Hematopoietic multipotent progenitor cell treated with erythropoietin and hydrocortisone succinate and interleukin-3 and kit ligand, for 4 days (in vitro differentiated cells): ENCODE measurements at regions not wholly inside any gene's neighbourhood (a gene's known extent, or its start where the extent isn't known, plus 50 kb on each side); places are given as distances from the start of the nearest gene placed in this dataset.
A peak's percentile ranks its signal among the peaks of the same experiment; 100 is the strongest.

Experiments used
- DNase-seq: peaks from one replicate; pipeline ENCODE4 v3.0.0-alpha.2; 2015

DNA sequence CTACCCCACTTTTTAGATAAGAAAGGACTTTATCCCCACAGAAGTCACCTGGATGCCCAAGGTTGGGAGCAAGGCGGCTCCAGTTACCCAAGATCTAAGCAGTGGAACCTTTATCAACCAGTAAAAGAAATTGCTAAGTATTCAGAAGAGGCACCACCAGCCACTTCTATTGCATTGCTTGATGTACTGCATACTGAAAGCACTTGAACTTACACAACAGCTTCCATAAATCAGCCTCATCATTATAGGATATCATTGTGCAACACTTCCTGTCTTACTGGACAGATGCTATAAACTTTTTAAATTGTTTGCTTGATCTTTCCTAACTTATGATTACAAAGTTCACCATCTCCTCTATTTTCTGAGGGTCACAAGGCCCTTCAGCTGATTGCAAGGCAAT, 642.7 kb upstream of the CXADR start:
- DNase-seq, result peak; percentile 4

DNA sequence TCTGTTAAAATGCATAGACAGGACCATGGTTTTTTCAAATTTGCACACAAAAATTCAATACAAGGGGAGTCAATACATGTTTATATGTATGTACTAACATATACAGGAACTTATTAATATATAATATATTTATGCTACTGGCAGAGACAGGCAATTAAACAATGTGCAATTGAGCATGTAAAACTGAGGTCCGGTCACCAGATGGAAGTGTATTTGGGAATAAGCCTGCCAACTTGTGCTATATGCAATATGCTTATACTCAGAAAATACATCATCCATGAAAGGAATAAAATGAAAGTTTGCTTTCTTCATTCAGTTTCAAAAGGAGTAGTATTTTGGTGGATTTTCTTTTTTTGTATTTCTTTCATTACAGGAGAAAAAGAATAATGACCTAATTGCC, 640.2 kb upstream of the CXADR start:
- no peak for DNase-seq

DNA sequence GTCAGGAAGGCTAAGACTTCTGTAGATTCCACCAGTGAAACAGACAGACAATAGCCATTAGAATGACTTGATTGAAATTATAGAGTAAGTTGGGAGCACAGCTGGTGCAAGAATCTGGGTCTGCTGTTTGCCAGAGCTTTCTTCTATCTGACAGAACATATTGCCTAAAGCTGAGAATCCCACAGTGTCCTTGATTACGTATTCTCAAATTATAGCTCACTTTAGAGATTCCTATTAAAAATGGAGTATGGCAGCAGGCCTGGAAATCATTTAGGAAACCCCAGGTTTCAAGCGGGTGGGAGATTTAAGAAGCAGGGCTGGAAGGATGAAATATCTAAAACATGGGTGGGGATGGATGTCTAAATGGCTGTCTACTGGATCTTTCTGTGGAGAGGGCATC, 639.7 kb upstream of the CXADR start:
- no peak for DNase-seq

DNA sequence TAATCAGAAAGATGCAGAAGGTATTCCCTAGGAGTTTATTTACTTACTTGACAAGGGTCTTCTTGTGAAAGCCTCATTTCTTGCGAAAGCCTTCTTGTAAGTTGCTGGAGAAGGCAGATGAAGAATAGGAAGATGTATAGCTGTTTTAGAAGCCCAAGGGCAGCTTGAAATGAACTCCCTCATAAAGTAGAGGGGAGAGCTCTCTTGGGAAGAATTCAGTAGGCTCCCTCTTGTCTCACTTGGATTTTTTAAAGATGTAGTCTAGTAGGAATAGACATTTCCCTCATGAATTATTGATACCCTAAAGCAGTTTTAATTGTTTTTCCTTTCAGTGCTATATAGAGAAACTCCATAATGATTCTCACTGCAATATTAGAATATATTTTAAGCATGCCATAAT, 639.2 kb upstream of the CXADR start:
- no peak for DNase-seq

DNA sequence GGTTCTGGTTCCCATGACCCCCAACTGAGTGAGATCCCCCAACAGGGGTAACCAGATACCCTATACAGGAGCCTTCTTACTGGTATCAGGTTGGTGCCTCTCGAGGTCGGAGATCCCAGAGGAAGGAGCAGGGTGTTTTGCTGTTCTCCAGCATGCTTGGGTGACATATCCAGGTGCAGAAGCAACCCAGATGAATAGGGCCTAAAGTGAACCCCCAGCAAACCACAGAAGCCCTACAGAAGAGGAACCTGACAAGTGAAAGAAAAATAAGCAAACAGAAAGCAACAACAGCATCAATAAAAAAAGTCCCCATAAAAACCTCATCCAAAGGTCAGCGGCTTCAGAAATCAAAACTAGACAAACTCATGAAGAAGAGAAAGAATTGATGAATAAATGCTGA, 633.4 kb upstream of the CXADR start:
- DNase-seq, result no peak

DNA sequence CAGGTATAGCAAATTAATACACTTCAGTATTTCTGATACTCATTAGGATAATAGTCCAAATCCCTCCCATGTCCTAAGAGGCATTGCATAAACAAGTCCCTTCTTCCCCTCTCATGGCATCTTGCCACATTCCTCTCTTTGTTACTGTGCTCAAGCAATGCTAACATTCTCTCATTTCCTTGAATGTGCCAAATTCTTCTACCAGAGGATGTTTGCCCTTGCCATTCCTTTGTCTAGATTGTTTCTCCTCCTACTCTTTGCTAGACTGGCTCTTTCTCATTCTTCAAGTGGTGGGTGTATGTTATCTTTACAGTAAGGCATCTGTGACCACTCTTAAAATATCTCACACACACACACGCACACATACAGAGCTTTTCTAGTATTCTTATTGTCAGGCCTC, 621.0 kb upstream of the CXADR start:
- no peak for DNase-seq

DNA sequence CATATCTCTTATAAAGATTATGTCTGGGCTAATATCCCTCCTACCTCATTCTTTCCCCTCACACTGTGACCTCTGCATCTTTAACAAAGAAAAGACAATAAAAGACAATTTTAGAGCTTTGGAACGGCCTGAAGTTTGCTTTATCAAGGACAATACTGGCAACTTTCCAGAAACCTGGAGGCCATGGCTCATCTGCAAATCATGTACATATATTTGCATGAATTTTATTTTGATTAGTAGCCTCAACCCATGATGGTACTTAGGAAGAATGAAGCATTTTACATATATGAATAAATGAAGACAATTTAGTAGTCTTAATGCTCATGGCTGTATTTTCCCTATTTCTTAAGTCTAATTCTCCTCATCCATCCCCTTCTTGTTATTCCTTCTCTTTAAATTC, 612.2 kb upstream of the CXADR start:
- no peak for DNase-seq

DNA sequence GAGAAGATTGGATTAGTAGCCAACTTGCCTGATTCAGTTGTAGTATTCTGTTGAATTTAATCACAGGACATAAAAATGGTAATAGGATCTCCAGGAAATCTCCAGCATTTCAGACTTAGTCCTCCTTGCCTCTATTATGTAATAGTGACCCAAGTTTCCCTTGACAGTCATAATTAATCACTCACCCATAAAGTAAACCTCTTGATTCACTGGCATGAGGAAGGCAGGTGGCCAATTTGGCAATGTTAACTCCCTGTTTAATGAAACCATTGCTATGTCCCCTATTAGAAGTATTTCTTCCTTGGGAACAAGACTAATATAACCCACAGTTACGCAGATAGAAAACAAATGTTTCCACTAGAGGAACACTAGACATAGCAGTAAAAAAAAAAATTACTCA, 604.8 kb upstream of the CXADR start:
- DNase-seq, result no peak

DNA sequence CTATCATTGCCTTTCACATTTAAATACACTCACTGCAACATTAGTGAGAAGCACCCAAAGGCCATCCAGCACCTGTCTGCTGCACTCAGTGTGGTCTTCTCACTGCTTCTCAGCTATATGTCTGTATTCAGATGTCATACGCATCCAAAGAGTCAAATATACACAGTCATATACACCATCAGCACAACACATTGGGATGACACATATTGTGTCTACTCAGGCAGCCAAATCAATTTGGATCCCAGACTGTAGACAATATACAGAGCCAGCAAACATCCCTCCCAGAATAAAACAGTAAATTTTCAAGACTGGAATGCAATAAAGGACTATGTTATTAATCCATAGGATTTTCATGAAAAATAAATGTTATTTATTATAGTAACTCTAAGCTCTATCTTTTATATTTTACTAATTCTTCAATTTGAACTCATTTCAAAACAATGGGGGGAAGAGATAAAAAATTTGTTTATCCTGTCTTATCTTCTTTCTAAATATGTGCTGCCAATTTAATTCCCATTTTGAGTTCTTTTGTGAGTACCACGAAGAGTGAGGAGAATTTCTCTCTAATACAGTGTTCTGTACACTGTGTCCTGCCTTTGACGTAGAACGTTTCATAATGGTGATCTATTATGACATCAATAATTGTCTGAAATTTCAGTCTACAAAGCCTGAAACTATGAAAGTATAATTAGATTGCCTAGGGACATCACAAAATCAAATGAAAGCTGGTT, 602.2 kb upstream of the CXADR start:
- DNase-seq, result no peak

DNA sequence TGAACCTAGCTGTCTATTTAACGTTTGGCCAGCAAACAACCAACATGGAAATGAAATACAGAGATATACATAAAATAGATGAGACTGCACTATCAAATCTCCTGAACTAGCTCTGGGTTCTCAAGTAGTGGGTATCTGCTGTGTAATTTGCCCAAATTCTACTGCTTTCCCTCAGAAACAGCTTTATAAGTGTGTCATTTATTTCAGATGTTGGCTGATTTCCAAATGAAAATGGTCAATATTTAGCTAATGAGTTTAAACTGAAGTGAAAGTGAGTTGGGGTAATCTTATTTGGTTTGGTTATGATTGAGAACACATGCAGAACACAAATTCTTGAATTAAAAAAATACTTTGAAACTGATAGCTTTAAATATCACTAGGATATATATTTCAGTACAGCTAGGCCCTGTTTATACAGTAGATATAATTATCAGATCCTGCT, 601.7 kb upstream of the CXADR start:
- DNase-seq, result no peak

DNA sequence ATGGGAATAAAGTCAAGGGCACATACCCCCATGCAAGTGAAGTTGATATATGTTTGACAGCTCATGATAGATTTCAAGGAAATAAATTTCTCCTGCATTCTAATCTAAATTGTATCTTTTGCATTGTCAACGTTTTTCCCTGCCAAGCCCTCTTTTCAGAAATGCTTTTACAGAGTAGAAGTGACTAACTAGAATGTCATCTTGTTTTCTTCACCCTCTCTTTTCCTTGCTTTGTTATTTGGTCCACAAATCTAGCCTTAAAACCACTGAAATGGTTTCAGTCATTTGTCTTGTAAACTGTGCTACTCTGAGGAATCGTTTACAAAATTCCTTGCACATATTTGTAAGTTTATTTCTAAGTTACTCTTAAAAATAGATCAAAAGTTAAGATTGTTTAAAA, 600.8 kb upstream of the CXADR start:
- DNase-seq, result no peak

DNA sequence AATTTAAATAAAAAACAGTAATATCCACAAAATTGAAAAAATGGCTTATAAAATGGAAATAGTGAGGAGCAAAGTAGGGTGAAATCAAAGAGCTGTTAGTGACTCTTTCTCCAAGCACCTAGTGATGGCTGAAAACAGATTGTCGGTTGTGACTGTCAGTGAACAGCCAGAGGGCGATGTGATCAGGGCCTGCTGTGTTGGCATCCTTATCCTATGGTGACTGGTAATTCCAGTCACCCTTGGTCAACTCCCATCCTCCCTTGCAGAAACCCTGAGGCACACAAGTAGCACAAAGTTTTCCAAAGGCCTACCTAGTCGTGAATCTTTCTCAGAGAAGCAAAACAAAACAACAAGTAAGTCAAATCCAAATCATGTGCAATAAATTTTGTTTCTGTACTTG, 599.8 kb upstream of the CXADR start:
- no peak for DNase-seq

DNA sequence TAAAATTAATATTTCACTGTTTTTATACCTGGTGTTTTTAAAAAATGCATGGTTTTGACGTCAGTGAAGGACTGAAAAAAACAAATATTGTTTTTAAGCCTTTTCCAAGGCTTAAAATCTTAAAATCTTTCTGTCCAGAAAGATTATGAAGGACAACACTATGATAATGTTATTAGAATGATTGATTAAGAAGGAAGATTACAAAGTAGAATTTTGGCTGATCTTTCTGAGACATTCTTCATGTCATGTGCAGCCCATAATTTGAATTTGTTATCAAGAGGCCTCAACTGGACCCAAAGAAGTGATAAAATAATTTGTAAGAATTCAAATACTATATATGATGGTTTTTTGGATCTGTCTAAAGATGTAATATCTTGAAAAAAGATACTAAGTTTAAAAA, 584.4 kb upstream of the CXADR start:
- DNase-seq, result no peak

DNA sequence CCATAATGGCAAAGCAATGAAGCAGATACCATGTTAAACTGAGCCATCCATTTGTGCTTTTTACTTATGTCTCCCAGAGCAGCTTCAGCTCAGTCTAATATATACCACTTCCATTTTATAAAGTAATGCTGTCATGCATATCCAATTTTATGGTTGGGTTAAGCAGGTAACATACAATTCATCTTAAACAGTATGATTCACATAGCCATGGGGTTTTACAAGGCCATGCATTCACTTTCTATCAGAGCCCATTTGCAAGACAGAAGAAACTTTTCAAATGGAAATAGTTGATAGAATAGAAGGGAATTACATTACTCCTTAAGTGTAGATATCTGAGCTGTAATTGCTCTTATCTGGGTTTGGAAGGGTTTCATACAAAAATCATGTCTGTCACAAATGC, 580.5 kb upstream of the CXADR start:
- DNase-seq, result no peak

DNA sequence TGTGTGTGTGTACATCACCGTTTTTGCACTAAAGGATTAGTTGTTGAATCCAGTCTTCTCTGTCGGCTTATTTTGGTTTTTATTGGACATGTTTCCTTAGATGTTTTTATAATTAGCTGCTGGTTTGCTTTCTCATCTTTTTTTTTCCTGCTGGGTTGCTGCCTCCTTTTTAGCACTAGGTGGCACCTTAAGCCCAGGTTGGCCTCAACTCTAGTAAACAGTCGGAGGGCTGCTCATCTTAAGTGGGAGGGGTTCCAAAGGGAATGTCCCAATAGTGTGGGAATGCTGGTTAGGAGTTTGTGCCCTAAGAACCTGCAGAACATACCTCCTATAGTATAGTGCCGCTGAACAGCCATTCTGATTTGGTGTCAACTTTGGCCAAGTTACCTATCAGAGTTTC, 570.1 kb upstream of the CXADR start:
- no peak for DNase-seq

DNA sequence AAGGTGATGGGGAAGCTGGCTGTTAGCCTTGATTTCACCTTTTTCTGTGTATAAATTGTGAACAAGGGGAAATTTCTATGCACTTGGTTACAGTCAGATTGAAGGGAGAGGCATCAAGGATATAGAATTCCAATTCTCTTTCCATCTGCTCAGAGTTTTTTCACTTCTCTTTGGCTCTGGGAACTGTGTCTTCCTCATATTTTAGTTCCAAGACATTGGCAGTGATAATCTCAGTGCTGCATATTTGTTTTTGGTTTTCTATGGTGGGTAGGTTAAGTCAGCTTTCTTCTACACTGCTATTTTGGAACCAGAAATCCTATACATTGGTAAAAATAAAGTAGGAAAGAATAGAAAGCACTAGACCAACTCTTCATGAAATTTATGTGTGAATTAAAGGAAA, 569.6 kb upstream of the CXADR start:
- no peak for DNase-seq

DNA sequence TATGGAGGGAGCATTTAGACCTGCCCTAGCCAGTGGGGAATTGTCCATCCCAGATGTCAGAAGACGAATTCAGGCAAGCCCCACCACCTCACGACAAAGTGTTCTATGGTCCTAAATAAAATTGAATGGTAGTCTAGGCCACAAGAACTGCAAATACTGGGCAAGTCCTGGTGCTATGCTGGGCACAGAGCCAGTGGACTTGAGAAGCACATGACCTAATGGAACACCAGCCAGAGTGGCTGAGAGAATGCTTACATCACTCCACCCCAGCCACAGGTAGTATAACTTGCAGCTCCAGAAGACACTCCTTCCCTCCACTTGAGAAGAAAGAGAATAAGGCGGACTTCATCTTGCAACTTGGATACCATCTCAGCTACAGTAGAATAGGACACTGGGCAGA, 567.3 kb upstream of the CXADR start:
- no peak for DNase-seq

DNA sequence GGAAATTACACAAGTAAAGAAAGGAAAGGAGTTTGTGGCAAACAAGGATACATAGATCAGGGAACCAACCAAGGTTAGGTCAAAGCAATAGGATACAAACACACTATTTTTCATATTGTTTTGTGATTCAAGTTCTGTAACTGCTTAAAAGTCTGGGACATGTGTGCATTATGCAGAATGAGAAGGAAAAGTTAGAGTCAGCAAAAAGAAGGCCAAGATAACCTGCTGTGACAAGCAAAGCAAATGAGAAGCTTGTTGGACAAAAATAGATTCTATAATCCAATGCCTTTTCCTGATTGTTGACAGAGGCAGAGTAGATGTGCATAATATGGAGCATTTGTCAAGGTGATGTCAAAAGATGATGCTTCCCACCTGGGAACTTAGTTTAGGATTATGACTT, 556.0 kb upstream of the CXADR start:
- no peak for DNase-seq

DNA sequence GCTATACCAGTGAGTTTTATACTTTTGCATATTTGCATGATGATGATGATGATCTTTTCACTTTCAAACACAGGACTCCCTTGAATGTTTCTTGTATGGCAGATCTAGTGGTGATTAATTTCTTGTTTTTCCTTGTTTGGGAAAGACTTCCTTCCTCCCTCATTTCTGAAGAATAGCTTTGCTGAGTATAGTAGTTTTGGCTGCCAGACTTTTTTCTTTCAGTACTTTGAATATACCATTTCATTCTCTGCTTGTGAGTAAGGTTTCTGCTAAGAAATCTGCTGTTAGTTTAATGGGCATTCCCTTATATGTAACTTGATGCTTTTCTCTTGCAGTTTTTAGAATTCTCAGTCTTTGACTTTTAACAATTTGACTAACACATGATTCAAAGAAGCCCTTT, 547.4 kb upstream of the CXADR start:
- DNase-seq, result no peak

DNA sequence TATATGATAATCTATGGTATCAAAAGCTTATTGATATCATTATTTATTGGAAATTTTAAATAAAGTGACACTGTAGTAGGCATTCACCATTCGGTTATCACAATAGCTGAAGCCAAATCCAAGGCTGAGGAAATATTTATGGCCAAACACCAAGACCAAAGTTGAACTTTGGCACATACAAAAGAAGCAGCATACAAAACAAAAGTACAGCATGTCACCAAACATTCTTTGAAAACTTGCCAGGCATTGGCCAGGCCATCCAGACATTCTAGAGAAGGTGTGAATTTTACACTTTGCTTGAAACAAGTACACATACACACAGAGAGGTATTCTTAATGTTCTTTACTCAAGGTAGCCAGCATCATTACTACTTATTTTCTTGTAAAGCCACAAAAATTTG, 544.4 kb upstream of the CXADR start:
- no peak for DNase-seq

DNA sequence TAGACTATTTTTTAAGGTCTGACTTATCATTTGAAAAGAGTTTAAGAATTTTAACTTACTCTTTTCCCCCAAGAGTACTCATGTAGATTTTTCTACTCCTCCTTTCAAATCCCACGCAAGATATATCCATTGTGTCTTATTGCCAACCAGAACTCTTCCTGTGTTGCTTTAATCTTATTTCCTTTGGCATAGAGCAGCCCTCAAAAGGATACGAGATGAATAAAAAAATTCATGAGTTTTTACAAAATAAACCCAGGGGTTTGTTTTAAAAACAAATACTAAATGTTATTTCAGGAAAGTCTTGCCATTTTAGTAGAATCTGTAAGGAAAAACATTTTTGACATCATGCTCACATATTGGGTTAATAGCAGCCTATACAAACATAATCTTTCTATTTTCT, 543.2 kb upstream of the CXADR start:
- DNase-seq, result no peak

DNA sequence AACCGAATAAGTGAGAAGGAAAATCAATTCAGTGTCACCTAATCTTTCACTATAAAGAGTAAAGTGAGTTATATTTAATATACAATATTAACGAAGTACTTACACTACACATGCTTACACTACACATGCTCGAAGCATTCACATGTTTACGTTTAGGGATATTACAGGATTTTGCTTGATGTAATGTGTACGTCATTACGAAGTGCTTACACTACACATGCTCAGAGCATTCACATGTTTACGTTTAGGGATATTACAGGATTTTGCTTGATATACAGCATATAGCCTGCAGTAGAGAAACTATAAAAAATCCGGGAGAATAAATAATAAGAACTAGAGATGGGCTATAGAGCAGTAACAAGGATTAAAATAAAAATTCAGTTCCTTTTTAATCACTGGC, 538.8 kb upstream of the CXADR start:
- no peak for DNase-seq

DNA sequence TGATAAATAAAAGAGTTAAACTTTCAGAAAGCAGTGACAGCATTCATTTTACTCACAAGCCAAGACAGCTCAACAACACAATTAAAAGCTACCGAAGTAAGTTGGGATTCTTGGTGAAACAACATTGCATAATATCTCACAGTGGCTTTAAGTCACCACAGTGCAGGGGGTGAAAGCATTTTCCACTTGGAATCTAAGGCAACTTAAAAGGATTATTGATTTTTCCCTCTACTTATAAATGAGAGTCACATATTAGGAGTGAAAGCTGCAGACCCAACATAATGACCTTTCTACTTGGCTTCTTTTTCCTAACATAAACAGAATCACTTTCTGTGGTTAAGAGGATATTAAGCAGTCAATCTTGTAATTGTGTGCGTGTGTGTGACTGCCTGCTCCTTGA, 536.6 kb upstream of the CXADR start:
- DNase-seq, result no peak

DNA sequence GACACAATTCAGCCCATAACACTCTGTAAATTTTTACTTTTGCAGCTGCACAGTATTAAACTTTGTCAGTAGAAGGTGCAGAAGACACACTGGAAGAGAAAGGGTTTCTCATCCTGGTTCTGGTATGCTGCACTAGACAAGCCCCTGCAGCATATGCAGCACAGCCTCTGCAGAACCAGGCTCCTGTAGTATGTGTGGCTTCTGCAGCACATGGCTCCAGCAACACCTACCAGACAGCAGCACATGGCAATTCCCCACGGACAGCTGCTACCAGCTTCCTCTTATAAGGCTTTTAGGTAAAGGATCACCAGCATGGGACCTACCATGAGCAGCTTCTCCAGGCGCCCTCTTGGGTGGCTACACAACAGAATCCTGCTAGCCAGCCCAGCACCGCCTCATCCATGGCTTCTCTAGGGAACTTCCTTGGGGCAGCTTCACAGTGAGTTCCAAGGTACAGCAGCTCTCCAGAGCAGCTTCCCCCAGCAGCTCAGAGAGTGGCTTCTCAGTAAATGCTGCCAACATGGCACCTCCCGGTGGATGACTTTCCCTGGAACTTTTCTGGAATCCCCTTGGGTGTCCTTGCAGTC, 534.4 kb upstream of the CXADR start:
- no peak for DNase-seq

DNA sequence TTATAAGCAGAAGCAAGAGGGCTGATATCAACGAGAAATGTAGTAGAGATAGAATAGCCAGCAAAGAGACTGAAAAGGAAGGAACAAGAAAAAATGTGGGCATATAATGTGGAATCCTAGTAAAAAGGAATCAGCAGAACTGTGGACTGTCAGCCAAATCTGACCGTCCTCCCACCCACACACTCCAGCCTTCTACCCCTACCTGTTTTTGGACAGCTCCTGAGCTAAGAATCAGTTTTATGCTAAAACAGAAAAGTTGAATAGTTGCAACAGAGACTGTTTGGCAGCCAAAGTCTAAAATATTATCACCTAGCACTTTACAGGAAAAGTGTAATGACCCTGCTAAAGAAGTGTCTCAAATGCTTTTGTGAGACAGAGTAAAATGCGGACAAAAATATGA, 533.3 kb upstream of the CXADR start:
- DNase-seq, result no peak
